KMS-11 (cell line): ENCODE measurements at regions not wholly inside any gene's neighbourhood (a gene's known extent, or its start where the extent isn't known, plus 50 kb on each side); places are given as distances from the start of the nearest gene placed in this dataset.

Experiments used
- H2AFZ ChIP-seq: fragments of 200-600 bp; sonication (generic); 2 replicates; pipeline ENCODE4 v1.6.1; 2016; ENCODE audit warnings: antibody characterized with exemption, mixed run types, low read depth
- H3K27ac ChIP-seq: fragments of 200-600 bp; sonication (generic); 2 replicates; pipeline ENCODE4 v1.6.1; 2016; ENCODE audit warnings: mild to moderate bottlenecking, mixed run types
- H3K27me3 ChIP-seq: fragments of 200-600 bp; sonication (generic); 2 replicates; pipeline ENCODE4 v1.6.1; 2017; ENCODE audit warnings: mild to moderate bottlenecking, low read depth, mixed run types, moderate library complexity; ENCODE audit not compliant: insufficient read depth
- H3K36me3 ChIP-seq: fragments of 200-600 bp; sonication (generic); 2 replicates; pipeline ENCODE4 v1.6.1; 2017; ENCODE audit warnings: mild to moderate bottlenecking, mixed run types; ENCODE audit not compliant: insufficient read depth
- H3K4me1 ChIP-seq: fragments of 200-600 bp; sonication (generic); 2 replicates; pipeline ENCODE4 v1.6.1; 2016; ENCODE audit warnings: mild to moderate bottlenecking, low read depth, mixed run types; ENCODE audit not compliant: poor library complexity, severe bottlenecking
- H3K4me2 ChIP-seq: fragments of 200-600 bp; sonication (generic); 2 replicates; pipeline ENCODE4 v1.7.0; 2016; ENCODE audit warnings: mild to moderate bottlenecking, mixed run types
- H3K4me3 ChIP-seq: fragments of 200-600 bp; sonication (generic); IDR thresholded peaks from 2 replicates; pipeline ENCODE4 v1.6.1; 2017; ENCODE audit warnings: low read depth, low read length, mixed read lengths; ENCODE audit not compliant: insufficient read depth
- H3K79me2 ChIP-seq: fragments of 200-600 bp; sonication (generic); 2 replicates; pipeline ENCODE4 v1.6.1; 2016; ENCODE audit warnings: low read depth, mixed run types; ENCODE audit not compliant: insufficient read depth
- H3K9ac ChIP-seq: fragments of 200-600 bp; sonication (generic); 2 replicates; pipeline ENCODE4 v1.6.1; 2016; ENCODE audit warnings: mild to moderate bottlenecking, mixed run types
- H4K20me1 ChIP-seq: fragments of 200-600 bp; sonication (generic); 2 replicates; pipeline ENCODE4 v1.6.1; 2016; ENCODE audit warnings: mild to moderate bottlenecking, mixed run types; ENCODE audit not compliant: insufficient read depth
- TF ChIP-seq, protein P1 (sequence below): fragments of 200-600 bp; sonication (generic); conservative IDR thresholded peaks from 2 replicates; pipeline ENCODE4 v1.6.1; 2017; ENCODE audit warnings: low read depth, mild to moderate bottlenecking, antibody characterized with exemption, low read length, moderate library complexity, mixed read lengths

DNA sequence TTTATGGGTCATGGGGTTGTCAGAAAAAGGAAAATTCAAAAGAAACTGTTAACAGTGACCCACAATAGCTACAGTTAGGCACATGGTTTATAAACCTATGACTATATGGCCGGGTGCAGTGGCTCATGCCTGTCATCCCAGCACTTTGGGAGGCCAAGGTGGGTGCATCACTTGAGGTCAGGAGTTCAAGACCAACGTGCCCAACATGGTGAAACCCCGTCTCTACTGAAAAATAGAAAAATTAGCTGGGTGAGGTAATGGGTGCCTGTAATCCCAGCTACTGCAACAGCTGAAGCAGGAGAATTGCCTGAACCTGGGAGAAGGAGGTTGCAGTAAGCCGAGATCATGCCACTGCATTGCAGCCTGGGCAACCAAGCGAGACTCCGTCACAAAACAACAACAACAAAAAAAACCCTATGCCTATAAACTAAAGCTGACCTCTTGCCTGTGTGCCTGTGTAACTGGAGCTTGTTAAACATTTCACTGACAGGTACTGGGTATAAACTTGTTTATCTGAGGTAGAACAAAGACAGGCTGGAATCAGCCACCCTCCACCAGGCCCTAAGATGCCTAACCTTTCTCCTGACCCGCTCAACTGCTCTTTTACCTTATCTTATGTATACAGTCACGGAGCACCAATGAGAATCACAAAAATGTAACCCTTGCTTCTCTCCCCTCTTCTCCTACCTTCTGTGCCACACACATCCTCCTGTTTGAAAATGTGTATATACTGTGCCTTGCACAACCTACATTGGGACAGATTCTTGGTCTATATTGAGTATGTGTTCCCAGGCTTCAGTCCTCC is 62.9 kb upstream of the ATF7IP2 start:
- H3K9ac ChIP-seq, result no peak overlapping the region
- no peaks in the 10 kb centered on the region for H4K20me1 ChIP-seq
- no peak overlapping the region for H3K4me3 ChIP-seq
- no peaks in the 10 kb centered on the region for H3K27me3 ChIP-seq
- no peaks in the 10 kb centered on the region for H3K4me1 ChIP-seq
- H2AFZ ChIP-seq, result no peak overlapping the region
- TF ChIP-seq, protein P1, sequence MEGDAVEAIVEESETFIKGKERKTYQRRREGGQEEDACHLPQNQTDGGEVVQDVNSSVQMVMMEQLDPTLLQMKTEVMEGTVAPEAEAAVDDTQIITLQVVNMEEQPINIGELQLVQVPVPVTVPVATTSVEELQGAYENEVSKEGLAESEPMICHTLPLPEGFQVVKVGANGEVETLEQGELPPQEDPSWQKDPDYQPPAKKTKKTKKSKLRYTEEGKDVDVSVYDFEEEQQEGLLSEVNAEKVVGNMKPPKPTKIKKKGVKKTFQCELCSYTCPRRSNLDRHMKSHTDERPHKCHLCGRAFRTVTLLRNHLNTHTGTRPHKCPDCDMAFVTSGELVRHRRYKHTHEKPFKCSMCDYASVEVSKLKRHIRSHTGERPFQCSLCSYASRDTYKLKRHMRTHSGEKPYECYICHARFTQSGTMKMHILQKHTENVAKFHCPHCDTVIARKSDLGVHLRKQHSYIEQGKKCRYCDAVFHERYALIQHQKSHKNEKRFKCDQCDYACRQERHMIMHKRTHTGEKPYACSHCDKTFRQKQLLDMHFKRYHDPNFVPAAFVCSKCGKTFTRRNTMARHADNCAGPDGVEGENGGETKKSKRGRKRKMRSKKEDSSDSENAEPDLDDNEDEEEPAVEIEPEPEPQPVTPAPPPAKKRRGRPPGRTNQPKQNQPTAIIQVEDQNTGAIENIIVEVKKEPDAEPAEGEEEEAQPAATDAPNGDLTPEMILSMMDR, result no peak
- H3K27ac ChIP-seq, result no peak overlapping the region
- no peak overlapping the region for H3K4me2 ChIP-seq
- H3K36me3 ChIP-seq, result no peaks in the 10 kb centered on the region
- no peaks in the 10 kb centered on the region for H3K79me2 ChIP-seq

DNA sequence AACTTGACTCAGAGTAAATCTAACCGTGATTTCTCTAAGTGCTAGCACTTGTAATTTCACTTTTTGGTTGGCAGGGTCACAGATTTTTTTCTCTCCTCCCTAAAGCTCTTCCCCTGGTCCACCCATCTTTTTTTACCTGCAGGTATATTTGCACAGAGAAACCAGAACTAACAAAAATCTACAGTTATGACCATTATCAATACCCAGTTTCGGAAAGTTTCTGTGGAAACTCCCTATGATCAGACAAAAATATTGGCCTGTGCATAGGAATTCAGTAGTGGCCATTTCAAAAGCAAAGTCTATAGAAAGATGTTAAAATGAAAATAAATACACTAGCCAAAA is 62.4 kb upstream of the ATF7IP2 start:
- Histone ChIP-seq H4K20me1 (no peaks in the 10 kb centered on the region), H3K27me3 (no peaks in the 10 kb centered on the region), H3K27ac (no peak overlapping the region), H3K4me3 (no peak overlapping the region), H3K9ac (no peak overlapping the region), H3K4me2 (no peak overlapping the region), H3K36me3 (no peaks in the 10 kb centered on the region), H3K79me2 (no peaks in the 10 kb centered on the region), H3K4me1 (peaks cover 4% of the 10 kb centered on the region), H2AFZ (no peak overlapping the region)
- TF ChIP-seq, protein P1, result no peak

DNA sequence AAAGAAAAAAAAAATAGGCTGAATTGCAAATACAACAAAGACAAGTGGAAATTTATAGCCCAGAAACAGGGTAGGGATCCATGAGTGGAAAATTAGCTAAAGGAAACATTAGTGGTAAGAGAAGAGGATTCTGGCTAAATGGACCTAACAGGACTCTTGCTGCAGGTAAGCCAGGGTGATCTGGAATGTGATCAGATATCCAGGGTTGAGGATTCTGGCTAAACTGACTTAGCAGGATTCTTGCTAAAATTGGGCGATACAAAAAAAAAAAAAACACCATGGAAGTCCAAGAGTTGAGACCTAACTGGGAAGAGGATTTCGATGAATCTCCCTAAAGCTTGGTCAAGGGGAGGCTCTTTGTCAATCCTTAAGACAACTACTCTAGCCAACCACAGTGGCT is 61.7 kb upstream of the ATF7IP2 start:
- H3K36me3 ChIP-seq, result no peaks in the 10 kb centered on the region
- H2AFZ ChIP-seq, result no peak overlapping the region

DNA sequence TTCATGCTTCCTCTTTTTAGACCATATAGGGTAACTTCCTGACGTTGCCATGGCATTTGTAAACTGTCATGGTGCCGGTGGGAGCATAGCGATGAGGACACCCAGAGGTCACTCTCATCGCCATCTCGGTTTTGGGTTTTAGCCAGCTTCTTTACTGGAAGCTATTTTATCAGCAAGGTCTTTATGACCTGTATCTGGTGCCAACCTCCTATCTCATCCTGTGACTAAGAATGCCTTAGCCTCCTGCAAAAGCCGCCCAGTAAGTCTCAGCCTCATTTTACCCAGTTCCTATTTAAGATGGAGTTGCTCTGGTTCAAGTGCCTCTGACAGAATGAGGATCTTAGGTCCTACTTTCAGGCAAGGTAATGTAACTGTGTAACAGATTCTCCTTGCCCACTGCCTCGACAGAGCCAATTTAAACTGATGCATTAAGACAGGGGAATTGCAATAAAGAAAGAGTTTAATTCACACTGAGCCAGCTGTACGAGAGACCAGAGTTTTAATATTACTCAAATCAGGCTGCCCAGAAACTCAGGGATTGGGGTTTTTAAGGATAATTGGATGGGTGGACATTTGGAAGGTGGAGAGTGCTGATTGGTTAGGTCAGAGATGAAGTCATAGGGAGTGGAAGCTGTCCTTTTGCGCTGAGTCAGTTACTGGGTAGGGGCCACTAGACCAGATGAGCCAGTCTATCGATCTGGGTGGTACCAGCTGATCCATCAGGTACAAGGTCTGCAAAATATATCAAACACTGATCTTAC is 59.9 kb upstream of the ATF7IP2 start:
- Histone ChIP-seq H3K4me1 (peaks cover 25% of the 10 kb centered on the region), H3K27ac (no peak overlapping the region), H4K20me1 (no peaks in the 10 kb centered on the region), H2AFZ (no peak overlapping the region), H3K36me3 (no peaks in the 10 kb centered on the region), H3K4me2 (no peak overlapping the region), H3K4me3 (no peak overlapping the region), H3K27me3 (no peaks in the 10 kb centered on the region), H3K79me2 (no peaks in the 10 kb centered on the region), H3K9ac (no peak overlapping the region)
- TF ChIP-seq, protein P1, result no peak

More for the DNA sequence above, 61.7 kb upstream of the ATF7IP2 start:
- Histone ChIP-seq H3K27me3 (no peaks in the 10 kb centered on the region), H3K4me3 (no peak overlapping the region), H3K79me2 (no peaks in the 10 kb centered on the region), H3K27ac (no peak overlapping the region), H4K20me1 (no peaks in the 10 kb centered on the region), H3K4me1 (peaks cover 12% of the 10 kb centered on the region), H3K9ac (no peak overlapping the region), H3K4me2 (no peak overlapping the region)
- TF ChIP-seq, protein P1, result no peak
